Activated CD8-positive, alpha-beta memory T cell treated with anti-CD3 and anti-CD28 coated beads, Interleukin-2, amount 50 U/mL, for 48 hours (primary cell): ENCODE measurements at regions not wholly inside any gene's neighbourhood (a gene's known extent, or its start where the extent isn't known, plus 50 kb on each side); places are given as distances from the start of the nearest gene placed in this dataset.

Experiments
- DNase-seq: peaks from one replicate; pipeline ENCODE4 v3.0.0-alpha.2; 2020

DNA sequence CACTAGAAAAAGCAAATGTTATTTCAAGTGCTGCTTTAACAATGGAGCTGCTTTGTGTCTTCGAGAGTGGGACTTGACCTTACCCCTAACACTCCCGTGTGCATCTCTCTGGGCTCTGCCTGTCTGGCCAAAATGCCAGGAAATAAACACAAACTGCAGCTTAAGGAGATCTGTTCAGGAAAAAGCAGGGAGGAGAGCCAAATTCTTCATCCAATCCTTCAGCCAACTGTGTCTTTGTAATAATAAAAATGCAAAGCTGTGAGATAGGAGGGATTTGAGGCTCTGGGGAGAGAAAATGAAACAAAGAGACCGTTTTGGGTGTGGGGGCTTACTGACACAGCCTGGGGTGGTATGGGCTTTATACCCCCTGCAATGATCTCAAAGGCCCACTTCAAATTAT, 85.8 kb upstream of the WSCD2 start:
- no peak for DNase-seq

DNA sequence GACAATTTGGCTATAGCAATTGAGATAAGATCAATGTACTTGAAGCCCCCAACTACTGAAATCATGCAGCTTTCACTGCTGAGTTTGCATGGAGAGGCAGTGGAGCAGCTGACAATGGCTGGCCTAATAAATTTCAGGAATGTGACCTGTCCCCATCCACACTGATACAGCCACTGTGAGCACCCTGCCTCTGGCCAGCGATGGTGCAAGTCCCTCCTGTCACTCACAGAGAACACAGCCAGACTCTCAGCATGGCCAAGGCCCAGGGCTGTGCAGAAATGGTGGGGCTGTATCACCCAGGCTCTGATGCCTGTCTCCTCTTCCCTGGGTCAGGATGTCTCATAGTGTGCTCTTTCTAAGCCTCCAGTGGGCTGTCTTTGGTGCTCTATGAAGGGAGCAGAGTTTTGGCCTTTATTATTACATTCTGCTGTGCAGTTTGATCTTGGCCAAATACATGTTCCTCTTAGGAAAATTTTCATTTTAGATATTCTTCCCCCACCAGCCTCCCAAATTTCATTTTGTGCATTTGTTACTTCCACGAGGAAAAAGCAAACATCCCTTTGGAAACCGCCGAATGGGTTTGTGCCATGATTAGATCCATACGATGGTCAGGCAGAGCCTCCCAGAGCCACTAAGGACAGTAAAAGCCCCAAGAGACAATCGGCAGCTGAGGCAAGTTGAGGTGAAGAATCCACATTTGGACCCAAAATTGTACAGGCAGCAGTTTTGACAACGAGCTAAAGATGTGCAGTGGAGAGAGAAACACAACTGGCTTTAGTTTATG, 85.1 kb upstream of the WSCD2 start:
- DNase-seq, result no peak

DNA sequence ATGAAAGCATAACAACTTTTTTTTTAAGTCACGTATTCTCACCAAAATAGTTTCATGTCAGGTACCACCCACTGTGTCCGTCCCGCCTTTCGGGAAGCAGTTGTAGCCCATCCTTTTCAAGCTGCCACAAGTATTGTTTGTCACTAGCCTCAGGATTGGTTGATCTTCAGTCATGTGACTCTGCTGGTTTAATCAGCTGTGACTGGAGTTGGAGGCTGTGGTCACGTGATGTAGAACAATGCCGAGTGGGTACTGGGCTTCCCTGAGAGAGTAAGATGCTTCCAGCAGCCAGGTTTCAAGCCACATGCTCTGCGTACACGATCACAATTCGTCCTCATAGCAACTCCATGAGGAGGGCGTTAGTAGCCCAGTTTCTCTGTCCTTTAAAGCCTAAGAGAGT, 83.0 kb upstream of the WSCD2 start:
- DNase-seq, result no peak

DNA sequence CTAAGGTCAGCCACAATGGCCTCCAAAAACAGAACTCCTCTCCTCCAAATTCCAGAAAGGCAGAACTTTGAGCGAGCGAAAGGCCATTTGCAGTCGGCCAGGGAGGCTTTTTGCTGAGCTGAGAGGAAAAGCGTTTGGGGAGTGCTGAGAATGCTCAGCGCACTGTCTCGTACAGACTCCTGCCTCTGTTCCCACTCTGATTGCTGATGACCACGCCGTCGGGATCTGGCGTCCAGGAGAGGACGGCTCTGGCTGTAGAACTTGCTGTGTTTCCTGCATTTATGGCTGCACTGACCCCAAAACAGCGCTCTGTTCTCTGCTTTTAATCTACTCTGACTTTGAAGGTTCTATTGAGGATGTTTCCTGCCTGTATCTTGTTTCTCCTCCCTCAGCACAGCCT, 82.4 kb upstream of the WSCD2 start:
- no peak for DNase-seq

DNA sequence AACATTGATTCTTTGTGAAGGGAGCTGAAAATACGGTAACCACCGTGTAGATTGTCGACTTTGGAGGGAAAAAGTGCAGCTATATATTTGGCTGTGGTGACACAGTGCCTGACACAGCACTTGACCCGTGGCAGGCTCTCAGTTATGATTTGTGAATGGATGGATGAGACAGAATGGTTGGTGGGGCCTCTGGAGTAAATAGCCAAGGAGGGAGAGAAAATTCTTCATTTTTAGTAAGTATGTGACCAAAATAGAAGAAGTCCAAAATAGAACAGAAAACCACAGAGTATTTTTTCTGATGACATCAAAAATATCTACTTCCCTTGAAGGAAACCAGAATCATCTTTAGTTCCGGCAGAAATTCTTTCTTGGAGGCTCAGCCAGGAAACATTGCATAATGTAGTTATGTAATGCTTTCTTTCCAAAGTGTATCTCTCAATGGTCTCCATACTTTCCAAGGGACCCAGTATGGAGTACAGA, 82.0 kb upstream of the WSCD2 start:
- no peak for DNase-seq

DNA sequence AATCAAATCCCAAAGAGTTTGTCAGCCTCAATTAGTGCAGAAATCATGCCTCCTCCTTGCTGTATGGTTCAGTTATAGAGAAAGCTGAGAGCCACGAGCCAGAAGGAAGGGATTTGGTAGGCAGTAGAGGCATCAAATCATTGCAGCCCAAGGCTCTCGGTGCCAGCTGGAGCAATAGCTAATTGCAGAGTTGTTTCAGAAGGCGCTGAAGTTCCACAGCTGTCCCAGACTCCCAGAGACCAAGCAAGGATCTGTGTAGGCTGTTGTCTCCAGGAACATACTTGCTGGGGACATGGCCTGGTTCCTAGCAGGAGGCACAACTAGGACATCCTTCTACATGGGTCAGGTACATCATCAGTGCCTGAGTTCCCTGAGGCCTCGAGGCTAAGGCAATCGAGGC, 80.4 kb upstream of the WSCD2 start:
- no peak for DNase-seq

DNA sequence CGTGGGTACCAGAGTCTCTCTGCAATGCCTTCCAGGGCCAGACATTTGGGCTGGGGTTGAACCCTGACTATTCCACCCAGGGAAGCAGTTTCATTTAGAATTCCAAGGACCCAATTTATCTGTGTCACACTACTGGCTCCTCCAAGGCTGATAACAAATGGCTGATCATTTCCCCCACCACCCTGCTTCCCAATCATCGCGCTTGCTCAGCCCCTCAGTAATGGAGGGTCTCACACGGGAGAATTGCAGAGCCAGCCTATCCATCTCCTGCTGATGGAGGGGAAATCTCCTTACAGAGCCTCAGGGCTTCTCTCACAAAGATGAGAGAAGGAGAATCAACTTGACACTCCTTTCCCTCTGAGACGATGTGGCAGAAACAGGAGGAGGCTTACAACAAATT, 78.4 kb upstream of the WSCD2 start:
- DNase-seq, result no peak

DNA sequence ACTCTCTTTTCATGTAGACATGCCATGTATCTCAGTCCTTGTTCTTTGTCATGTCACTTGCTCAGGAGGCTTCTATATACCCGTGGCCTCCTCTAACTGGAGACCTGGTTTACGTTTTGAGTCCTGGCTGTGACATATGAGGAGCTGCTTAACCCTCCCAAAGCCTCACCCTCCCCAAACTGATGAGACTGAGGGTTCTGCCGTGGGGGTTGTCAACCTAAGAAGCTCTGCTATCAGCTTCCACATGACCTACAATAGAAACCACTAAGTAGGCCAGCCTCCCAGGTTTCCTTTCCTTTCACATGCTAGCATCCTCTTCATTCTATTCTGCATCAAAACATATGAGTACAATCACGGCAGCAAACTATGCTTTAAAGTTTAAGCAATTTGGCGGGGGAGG, 76.8 kb upstream of the WSCD2 start:
- DNase-seq, result no peak

DNA sequence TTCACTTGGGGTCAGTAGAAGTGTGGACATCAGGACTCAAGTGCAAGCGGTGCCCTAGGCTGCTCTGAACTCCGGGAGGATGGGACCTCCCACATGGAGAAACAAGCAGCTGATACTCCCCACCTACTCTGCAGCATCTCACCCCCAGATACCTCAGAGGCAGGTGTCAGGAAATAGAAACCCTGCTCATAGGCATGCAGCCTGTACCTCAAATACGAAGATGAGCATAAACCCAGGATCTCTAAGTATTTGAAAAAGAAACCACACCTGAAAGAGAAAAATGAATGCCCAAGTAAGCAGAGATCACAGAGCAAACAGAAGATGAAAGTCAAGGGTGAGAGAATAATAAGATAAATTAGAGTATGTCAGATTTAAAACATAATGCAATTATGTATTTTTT, 75.6 kb upstream of the WSCD2 start:
- no peak for DNase-seq

DNA sequence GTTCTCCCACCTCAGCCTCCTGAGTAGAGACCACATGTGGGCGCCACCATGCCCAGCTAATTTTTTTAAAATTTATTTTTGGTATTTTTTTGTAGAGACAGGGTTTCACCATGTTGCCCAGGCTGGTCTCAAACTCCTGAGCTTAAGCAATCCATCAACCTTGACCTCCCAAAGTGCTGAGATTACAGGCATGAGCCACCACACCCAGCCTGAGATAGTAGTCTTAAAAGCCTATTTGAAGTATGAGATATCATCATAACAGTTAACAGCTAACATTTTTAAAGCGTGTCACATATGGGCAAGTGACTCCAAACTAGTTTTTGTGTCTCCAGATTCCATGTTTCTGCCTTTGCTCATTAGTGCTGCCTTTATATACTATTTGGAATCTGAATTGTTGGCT, 74.6 kb upstream of the WSCD2 start:
- no peak for DNase-seq

DNA sequence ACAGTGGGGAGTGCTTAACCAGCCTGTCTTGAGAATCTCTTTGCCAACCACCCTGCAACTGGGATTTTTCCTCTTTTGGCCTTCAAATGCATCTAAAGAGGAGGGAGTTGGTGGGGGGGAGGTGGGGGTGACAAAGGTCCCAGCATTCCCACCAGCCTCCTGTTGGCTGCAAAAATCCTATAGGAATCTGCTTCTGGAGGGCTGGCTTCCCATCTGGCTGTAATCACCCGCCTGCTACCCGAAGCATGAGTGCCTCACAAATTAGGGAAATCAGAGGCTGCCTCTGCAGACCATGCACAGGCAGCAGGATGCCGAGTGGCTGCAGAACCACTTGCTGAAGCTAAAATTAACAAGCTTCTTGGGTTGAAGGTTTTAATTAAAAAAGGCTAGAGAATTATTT, 73.9 kb upstream of the WSCD2 start:
- DNase-seq, result no peak

DNA sequence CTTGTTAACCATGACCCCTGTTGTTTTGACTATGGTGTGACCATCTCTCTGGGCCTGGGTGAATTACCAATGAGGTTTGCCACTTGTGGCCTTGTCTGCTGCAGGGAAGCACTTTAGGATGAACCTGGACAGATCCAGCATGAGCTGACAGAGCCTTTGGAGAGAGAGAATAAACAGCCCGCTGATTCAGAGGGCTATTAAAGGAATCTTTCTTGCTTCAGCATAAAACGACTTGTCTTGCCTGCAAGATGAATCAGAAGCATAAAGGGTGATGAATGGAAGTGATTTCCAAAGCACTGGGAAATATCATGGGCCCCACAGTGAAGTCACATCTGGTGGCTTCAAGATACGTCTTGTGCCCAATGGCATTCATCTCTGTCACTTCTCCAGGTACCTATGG, 69.0 kb upstream of the WSCD2 start:
- DNase-seq, result no peak

DNA sequence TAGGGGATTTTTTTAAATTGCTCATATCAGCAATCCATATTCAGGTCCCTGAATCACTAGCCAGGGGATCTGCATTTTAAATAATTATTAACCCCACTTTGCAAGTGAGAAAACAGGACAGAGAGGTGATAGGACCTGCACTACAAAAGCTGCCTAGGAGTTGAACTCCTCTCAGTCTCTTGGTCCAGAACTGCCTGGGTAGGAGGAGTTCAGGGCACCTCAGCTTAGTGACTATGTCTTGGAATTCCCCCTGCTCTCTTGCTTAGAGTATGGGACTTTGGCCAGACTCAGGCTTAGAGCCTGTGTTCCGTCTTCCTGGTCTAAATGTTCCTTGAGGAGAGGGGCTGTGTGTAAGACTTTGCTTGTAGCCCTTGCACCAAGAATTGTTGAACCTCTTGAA, 68.2 kb upstream of the WSCD2 start:
- DNase-seq, result no peak

DNA sequence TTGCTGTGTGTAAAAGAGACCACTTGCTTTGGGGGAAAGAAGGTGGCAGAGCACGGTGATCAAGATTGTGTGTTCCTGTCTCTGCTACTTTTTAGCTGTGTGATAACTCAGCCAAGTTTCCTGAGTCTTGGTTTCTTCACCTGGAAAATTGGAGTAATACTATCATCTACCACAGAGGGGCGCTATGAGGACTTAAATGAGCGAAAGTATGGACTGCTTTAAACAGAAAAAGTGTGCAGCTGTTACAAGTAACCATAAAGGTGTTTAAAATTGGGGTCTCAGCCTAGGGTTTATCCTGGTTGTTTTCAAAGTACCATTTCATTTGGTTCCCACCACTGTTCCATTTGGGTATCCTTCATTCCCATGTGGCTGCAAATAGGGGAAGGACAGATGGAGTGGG, 65.9 kb upstream of the WSCD2 start:
- no peak for DNase-seq

DNA sequence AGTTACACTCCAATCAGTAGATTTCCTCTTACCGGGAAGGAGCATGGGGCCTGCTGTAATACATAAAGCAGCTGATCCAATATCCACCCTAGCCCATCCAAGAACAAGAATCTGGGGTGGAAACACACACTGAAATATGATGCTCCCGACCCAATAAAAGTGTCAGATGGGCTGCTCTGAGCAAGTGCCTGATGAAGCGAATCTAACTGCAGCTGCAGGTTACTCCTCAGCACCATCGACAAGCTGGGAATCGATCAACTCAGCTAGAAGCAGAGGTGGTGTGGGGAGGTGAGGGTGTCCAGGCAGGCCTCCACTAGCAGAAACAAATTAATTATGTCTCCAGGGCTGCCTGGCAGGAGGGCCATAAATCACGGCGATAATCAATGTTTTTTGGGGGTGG, 64.0 kb upstream of the WSCD2 start:
- no peak for DNase-seq

DNA sequence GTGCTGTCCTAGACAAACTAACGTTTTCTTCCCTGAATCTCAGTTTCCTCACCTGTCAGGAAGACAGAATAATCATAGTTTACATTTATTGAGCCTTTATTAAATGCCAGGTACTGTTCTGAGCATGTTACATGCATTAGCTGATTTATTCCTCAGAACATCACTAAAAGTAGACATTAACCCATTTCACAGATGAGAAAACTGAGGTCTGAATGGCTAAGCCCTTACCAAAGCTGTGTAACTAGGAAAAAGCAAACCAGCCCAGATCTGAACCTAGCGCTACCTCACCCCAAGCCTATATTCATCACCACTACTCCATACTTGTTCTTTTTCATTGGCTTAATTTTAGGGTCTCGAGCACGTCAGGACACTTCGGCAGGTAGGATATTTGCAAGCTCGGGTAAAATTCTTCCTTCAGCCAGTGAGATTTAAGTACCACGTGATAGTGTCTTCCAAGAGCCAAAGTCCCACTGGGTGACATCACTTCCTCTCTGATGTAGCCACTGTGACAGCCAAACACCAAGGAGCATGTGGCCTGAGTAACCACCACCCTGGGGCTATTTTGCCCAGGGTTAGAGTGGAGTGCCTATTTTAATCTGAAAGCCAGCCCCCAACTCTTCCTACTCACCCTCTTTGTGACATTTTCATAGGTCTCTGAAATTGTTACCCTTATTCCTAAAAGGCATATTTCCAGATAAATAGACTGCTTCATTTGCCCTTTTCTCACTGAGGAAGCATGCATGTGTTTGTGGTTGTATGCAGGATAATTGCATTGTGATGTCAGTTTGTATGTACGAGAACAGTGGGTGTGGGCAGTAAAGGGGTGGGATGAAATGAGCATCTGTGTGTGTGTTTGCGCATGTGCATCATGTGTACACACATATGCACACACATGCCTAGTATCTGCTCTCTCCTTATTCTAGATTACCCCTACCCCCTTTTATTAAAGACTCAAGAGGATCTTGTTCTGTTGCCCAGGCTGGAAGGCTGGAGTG, 62.2 kb upstream of the WSCD2 start:
- DNase-seq, result no peak

DNA sequence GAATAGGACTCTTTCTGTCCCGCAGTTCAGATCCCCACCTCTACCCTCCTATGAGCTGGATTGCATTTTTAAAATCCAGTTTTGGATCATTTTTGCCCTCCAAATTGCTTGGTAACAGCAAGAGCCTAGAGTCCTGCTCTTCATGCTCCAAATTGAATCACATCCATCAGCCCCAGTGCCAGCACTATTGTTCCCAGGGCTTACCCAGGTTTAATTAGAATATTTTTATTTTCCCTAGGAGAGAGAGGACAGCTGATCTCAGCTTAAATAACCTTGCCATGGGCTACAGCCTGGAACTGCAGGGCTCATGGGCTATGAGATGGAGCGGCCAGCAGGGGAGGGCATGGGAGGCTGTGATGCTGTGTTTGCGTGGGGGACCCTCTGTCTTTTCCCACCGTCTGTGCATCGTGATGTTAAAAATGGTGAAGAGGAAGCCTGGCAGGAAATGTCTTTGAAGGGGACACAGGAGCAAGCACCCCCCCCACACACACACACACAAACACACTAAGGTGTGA, 59.4 kb upstream of the WSCD2 start:
- no peak for DNase-seq

DNA sequence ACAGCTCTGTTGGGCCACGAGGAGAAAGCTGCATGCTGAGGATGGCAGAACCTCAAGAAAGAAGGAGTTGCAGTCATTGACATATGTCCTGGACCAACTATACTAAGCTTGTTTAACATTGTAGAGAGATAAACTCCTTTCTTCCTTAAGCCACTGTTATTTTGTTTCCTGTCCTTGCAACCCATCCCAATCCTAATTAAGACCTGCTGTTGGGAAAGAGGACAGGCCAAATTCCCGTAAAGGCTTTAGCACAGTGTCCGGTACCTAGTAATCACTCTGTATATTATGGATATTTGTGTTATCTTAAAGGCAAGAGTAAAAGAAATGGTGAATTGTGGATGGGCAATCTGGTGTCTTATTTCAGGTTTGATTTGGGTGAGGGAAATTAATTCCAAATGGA, 53.5 kb upstream of the WSCD2 start:
- no peak for DNase-seq

DNA sequence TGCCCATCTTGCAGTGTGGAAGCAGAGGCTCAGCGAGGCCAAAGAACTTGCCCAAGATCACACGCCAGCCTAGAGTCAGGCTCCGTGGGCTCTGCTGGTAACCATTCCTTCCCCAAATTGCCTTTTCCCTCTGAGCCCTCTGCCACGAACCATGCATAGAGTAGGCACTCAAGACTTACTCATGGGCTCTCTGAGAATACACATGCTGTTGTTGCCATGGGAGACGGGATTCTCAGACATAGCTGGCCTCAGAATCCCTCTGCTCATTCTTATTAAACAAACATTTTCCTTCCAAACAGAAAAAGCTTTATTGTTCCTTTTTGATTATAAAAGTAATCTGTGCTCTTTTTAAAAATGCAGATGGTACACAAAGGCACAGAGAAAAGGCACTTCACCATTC, 52.5 kb upstream of the WSCD2 start:
- no peak for DNase-seq

DNA sequence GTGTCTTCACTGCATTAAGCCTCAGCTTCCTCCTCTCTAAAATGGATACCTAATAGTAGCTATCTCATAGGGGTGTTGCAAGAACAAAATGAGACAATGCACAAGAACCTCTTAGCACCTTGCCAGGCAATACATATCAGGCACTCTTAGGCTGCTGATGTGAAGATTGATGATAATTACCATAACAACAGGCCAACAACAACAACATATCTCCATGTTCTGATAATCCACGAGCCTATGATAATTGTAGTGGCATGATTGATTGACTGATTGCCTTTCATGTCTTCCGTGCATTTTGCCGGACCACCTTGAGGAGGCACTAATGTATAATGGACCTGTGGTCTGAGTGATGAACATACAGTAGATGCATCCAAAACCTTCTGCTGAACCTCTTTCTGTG, 50.7 kb upstream of the WSCD2 start:
- DNase-seq, result no peak
